ENCODE measurements at regions not wholly inside any gene's neighbourhood (a gene's known extent, or its start where the extent isn't known, plus 50 kb on each side); places are given as distances from the start of the nearest gene placed in this dataset.

DNA sequence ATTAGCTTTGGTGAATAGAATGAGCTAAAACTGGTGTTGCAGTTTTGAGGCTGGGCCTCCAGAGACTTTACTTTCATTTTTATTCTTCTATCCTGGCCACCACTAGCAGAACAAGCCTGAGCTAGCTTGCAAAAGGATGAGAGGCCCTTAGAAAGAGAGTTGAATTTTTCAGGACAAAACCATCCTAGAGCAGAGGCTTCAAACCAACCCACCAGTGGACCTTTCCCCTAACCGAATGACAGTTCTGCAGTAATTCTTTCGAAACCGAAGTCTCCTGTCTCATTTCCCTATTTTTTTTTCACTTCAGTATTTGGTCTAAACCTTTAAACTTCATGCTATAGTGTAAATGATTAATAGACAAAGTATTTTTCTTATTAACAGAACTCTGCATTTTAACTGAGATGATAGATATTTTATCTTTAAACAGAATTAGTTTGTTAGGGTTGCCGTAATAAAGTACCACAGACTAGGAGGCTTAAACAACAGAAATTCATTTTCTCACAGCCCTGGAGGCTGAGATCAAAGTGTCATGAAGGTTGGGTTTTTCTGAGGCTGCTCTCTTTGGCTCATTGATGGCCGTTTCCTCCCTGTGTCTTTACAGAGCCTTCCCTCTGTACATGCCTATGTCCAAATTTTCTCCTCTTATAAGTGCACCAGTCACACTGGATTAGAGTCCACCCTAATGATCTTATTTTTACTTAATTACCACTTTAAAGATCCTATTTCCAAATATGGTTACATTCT, 80.6 kb upstream of the PAK5 start:
- DNase-seq = no peak

DNA sequence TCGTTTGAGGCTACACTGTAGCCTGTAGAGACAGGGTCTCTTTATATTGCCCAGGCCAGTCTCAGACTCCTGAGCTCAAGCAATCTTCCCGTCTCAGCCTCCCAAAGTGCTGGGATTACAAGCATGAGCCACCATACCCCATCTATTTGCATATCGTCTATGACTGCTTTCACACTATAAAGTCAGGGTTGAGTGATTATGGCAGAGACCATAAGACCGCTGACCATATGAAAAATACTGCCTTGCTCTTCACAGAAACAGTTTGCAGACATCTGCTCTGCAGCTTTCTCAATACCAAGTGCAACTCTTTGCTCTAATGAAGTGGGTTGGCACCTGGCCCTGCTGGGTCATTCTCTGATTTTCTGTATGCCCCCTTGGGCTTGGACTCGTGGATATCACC, 79.5 kb upstream of the PAK5 start:
- no peak for DNase-seq

DNA sequence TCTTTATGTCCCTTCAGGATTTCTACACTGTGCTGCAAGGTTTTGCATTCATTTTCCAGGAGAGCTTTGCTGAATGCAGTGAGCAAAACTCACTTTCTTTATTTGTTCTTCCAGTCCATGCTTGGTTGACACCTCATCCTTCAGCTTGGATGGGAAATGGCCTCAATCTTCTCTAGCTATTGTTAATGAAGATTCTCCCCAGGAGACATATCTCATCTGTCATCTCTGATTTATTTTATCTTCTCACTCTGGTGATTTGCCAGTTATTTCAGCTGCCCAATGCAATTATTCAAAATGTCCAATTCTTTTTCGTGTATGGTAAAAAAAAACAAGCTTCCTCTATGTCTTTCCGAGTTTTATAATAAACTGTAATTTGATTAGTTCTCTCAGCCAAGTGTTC, 77.9 kb upstream of the PAK5 start:
- no peak for DNase-seq

DNA sequence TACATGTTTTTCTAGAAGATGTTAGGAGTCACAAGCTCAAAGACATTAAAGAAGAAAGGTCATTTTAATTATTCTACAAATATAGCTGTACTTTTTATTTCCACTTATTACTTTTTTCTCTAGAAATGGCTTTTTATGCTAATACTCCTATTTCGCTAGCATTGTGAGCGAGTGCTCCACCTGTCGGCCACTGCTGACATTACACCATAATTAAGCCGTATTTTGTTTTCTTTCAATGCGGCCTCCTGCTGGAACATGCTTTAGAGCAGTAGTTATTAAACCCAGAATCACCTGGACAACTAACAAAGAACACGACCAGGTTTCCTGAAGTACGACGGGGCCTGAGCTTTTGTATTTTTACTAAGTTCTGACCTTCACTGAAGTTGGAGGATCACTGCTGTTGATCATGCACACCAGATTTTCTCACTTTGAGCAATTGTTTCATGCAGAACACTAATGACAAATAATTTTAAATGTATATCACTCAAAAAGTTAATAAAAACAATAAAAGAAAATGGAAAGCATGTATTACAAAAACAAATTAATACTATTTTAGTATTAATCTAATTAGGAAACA, 74.1 kb upstream of the PAK5 start:
- peak; percentile 16 for DNase-seq

DNA sequence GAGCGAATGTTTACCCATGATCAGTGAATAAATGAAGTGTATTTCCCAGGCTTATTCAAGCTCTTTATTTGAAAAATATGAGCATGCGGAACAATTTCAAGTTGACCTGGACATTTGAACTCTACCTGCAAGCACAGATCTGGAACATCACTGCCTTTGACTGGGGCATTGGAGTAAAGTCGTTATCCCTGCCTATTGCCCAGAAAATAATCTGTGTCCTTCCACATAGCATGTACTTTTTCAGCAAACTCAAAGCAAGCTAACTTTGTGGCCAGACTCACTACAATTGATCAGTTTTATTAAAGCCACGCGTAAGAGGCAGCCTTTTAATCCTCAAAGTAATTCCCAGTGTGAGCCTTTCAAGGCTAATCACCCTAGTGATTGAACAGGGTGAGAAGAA, 73.4 kb upstream of the PAK5 start:
- no peak for DNase-seq

DNA sequence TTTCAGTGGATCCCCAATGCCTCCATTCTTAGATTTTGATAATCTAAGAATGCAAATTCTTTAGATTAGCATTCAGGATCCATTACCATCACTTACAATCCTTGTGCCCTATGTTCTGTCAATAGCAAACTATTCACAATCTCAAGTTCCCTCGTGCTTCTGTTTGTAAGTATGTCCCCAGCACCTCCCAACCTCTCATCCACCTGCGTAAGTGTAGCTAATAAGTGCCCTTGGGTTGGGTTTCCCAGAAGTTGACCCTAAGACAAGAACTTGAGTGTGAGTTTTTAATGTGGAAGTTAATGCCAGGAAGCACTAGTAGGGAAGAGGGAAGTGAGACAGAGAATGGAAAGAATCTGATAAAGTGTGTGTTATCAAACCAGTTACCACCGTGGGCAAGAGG, 72.6 kb upstream of the PAK5 start:
- no peak for DNase-seq

DNA sequence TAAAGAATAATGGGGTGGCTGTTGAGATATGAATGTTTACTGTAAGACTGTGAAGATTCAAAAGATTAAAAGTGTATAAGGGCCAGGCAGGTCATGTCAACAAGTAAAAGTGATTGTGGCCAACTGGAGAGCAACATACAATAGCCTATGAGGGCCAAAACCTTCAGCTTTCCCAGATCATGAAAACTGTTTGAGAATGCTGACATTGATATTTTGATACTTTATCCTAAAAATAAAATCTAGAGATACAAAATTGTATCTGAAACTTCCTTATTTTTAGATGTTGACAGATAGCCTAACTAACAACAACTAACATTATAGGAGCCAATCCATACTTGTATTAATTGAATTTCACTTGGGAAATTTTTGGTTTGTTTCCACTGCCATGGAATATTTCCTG, 70.3 kb upstream of the PAK5 start:
- DNase-seq = no peak

DNA sequence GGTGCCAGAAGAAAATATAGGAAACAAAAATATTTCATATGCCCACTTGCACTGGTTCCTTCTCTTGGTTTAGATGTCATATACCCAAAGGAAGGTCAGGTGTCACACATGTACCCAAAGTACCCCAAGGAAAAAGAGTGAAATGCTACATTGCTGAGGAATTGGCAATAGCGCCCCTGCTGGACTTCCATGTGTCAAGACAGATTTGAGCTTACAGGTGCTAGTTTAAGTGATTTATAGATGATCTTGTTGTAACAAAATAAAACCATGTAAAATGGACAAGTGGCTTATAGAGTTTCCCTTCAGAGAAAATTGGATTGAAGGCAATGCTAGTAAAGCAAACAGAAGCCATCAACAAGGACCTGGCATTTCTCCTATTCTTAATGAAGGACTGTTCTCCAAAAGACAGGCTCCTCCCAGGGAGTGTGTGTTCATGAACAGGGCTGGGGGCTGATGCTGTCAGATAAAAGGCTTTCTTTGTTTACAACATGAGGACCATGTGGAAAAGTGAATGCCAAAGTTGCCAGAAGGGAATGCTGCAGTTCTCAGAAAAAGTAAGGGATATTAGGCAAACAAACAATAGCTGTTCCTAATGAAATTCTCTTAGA, 64.3 kb upstream of the PAK5 start:
- DNase-seq = no peak

DNA sequence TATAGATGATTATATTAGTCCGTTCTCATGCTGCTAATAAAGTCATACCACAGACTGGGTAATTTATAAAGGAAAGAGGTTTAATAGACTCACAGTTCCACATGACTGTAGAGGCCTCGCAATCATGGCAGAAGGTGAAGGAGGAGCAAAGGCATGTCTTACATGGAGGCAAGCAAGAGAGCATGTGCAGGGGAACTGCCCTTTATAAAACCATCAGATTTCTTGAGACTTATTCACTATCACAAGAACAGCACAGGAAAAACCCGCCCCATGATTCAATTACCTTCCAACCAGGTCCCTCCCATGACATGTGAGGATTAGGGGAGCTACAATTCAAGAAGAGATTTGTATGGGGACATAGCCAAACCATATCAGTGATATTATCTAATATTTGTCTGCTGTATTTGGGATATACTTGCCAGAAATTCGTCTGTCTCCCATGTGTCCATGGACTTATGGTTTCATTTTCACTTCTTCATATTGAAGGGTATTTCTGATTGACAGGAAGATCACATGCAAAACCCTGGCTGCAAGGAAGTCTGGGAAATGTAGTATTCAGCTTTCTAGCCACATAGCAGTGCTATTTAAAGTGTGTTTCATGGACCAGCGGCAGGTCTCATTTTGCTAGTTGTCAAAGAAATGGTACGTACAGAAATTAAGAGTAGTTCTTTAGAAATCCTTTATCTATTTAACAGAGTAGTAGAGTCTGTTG, 50.5 kb upstream of the PAK5 start:
- no peak for DNase-seq
